Neural cell (in vitro differentiated cells): ENCODE measurements at regions not wholly inside any gene's neighbourhood (a gene's known extent, or its start where the extent isn't known, plus 50 kb on each side); places are given as distances from the start of the nearest gene placed in this dataset.

Experiments
- H2AFZ ChIP-seq: fragments of 200-600, 300-800 bp; sonication (generic), shearing (Covaris generic); 2 replicates; pipeline ENCODE4 v1.6.0; 2014; ENCODE audit warnings: low read depth, mild to moderate bottlenecking, antibody characterized with exemption, low read length, moderate library complexity
- H3F3A ChIP-seq: fragments of 200-600 bp; shearing (Covaris generic); 2 replicates; pipeline ENCODE4 v1.6.1; 2016; ENCODE audit warnings: mild to moderate bottlenecking, moderate library complexity, mixed read lengths, antibody characterized with exemption, low read length; ENCODE audit not compliant: insufficient read depth, poor library complexity, severe bottlenecking
- H3K27ac ChIP-seq: fragments of 200-600, 300-800 bp; sonication (generic), shearing (Covaris generic); 2 replicates; pipeline ENCODE4 v1.5.1; 2014; ENCODE audit warnings: mild to moderate bottlenecking, low read length, moderate library complexity
- H3K27me3 ChIP-seq: fragments of 300-800, 200-600 bp; sonication (generic), shearing (Covaris generic); 2 replicates; pipeline ENCODE4 v1.6.0; 2014; ENCODE audit warnings: mild to moderate bottlenecking, low read depth, low read length, moderate library complexity; ENCODE audit not compliant: insufficient read depth
- H3K36me3 ChIP-seq: fragments of 300-800, 200-600 bp; sonication (generic), shearing (Covaris generic); 2 replicates; pipeline ENCODE4 v1.5.1; 2014; ENCODE audit warnings: mild to moderate bottlenecking, antibody characterized with exemption, low read length, moderate library complexity; ENCODE audit not compliant: insufficient read depth
- H3K4me2 ChIP-seq: fragments of 300-800, 200-600 bp; sonication (generic), shearing (Covaris generic); 2 replicates; pipeline ENCODE4 v1.6.0; 2014; ENCODE audit warnings: mild to moderate bottlenecking, low read length
- H3K4me3 ChIP-seq: fragments of 300-800, 200-600 bp; sonication (generic), shearing (Covaris generic); 2 replicates; pipeline ENCODE4 v1.5.1; 2014; ENCODE audit warnings: mild to moderate bottlenecking, low read length, moderate library complexity
- H3K79me2 ChIP-seq: fragments of 200-600 bp; shearing (Covaris generic); replicated peaks from 2 replicates; pipeline ENCODE4 v1.6.0; 2014; ENCODE audit warnings: mild to moderate bottlenecking, low read length, moderate library complexity; ENCODE audit not compliant: insufficient read depth
- H3K9ac ChIP-seq: fragments of 300-800, 200-600 bp; sonication (generic), shearing (Covaris generic); 2 replicates; pipeline ENCODE4 v1.6.1; 2016; ENCODE audit warnings: mild to moderate bottlenecking, low read length, mixed read lengths
- H3K9me2 ChIP-seq: fragments of 200-600 bp; shearing (Covaris generic); 2 replicates; pipeline ENCODE4 v1.6.1; 2016; ENCODE audit warnings: mild to moderate bottlenecking, low read length, mixed read lengths; ENCODE audit not compliant: insufficient read depth
- H3K9me3 ChIP-seq: fragments of 200-600, 300-800 bp; sonication (generic), shearing (Covaris generic); 2 replicates; pipeline ENCODE4 v1.6.1; 2016; ENCODE audit warnings: mild to moderate bottlenecking, mixed run types, low read length, moderate library complexity, mixed read lengths
- H4K20me1 ChIP-seq: fragments of 200-600 bp; shearing (Covaris generic); 2 replicates; pipeline ENCODE4 v1.6.1; 2016; ENCODE audit warnings: mild to moderate bottlenecking, mixed run types; ENCODE audit not compliant: insufficient read depth
- EP300 ChIP-seq: fragments of 450-650 bp; conservative IDR thresholded peaks from 2 replicates; pipeline ENCODE4 v1.6.1; 2014; ENCODE audit warnings: antibody characterized with exemption, mild to moderate bottlenecking, moderate library complexity; ENCODE audit not compliant: poor library complexity, severe bottlenecking
- EZH2 ChIP-seq: fragments of 200-600, 300-800 bp; shearing (Covaris generic), sonication (generic); IDR thresholded peaks from 2 replicates; pipeline ENCODE4 v1.6.1; 2014; ENCODE audit warnings: antibody characterized with exemption, low read length, borderline replicate concordance, mild to moderate bottlenecking; ENCODE audit not compliant: insufficient read depth, poor library complexity, severe bottlenecking
- MXI1 ChIP-seq: fragments of 450-650 bp; conservative IDR thresholded peaks from 2 replicates; pipeline ENCODE4 v1.6.1; 2014; ENCODE audit warnings: antibody characterized with exemption, mild to moderate bottlenecking; ENCODE audit not compliant: poor library complexity, severe bottlenecking
- POLR2AphosphoS5 ChIP-seq: IDR thresholded peaks from 2 replicates; pipeline ENCODE4 v1.6.1; 2012
- RAD21 ChIP-seq: fragments of 450-650 bp; conservative IDR thresholded peaks from 2 replicates; pipeline ENCODE4 v1.6.1; 2014; ENCODE audit warnings: antibody characterized with exemption, mild to moderate bottlenecking, moderate library complexity
- SMC3 ChIP-seq: fragments of 450-650 bp; conservative IDR thresholded peaks from 2 replicates; pipeline ENCODE4 v1.6.1; 2014; ENCODE audit warnings: antibody characterized with exemption, mild to moderate bottlenecking, moderate library complexity; ENCODE audit not compliant: poor library complexity
- TAF1 ChIP-seq: IDR thresholded peaks from 2 replicates; pipeline ENCODE4 v1.6.1; 2012; ENCODE audit warnings: low read depth
- TF ChIP-seq, protein P1 (sequence below): fragments of 450-650 bp; IDR thresholded peaks from 2 replicates; pipeline ENCODE4 v1.5.1; 2014; ENCODE audit warnings: antibody characterized with exemption, mild to moderate bottlenecking, moderate library complexity; ENCODE audit not compliant: poor library complexity, severe bottlenecking
- TF ChIP-seq, protein P2 (sequence below): IDR thresholded peaks from 2 replicates; pipeline ENCODE4 v1.6.1; 2012; ENCODE audit warnings: borderline replicate concordance

- Histone ChIP-seq H2AFZ (no peak overlapping the region), H3K9ac (no peak overlapping the region), H3K9me2 (no peaks in the 10 kb centered on the region), H3K27me3 (no peaks in the 10 kb centered on the region), H3F3A (no peaks in the 10 kb centered on the region), H3K9me3 (no peaks in the 10 kb centered on the region), H3K4me2 (no peak overlapping the region), H3K79me2 (no peaks in the 10 kb centered on the region), H3K4me3 (no peak overlapping the region), H3K27ac (no peak overlapping the region), H3K36me3 (no peaks in the 10 kb centered on the region), H4K20me1 (no peaks in the 10 kb centered on the region)
- TF ChIP-seq RAD21 (no peak), EZH2 (no peak), TAF1 (no peak), MXI1 (no peak), SMC3 (no peak), EP300 (no peak), POLR2AphosphoS5 (no peak)
- TF ChIP-seq, protein P1, sequence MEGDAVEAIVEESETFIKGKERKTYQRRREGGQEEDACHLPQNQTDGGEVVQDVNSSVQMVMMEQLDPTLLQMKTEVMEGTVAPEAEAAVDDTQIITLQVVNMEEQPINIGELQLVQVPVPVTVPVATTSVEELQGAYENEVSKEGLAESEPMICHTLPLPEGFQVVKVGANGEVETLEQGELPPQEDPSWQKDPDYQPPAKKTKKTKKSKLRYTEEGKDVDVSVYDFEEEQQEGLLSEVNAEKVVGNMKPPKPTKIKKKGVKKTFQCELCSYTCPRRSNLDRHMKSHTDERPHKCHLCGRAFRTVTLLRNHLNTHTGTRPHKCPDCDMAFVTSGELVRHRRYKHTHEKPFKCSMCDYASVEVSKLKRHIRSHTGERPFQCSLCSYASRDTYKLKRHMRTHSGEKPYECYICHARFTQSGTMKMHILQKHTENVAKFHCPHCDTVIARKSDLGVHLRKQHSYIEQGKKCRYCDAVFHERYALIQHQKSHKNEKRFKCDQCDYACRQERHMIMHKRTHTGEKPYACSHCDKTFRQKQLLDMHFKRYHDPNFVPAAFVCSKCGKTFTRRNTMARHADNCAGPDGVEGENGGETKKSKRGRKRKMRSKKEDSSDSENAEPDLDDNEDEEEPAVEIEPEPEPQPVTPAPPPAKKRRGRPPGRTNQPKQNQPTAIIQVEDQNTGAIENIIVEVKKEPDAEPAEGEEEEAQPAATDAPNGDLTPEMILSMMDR: no peak
- TF ChIP-seq, protein P2, sequence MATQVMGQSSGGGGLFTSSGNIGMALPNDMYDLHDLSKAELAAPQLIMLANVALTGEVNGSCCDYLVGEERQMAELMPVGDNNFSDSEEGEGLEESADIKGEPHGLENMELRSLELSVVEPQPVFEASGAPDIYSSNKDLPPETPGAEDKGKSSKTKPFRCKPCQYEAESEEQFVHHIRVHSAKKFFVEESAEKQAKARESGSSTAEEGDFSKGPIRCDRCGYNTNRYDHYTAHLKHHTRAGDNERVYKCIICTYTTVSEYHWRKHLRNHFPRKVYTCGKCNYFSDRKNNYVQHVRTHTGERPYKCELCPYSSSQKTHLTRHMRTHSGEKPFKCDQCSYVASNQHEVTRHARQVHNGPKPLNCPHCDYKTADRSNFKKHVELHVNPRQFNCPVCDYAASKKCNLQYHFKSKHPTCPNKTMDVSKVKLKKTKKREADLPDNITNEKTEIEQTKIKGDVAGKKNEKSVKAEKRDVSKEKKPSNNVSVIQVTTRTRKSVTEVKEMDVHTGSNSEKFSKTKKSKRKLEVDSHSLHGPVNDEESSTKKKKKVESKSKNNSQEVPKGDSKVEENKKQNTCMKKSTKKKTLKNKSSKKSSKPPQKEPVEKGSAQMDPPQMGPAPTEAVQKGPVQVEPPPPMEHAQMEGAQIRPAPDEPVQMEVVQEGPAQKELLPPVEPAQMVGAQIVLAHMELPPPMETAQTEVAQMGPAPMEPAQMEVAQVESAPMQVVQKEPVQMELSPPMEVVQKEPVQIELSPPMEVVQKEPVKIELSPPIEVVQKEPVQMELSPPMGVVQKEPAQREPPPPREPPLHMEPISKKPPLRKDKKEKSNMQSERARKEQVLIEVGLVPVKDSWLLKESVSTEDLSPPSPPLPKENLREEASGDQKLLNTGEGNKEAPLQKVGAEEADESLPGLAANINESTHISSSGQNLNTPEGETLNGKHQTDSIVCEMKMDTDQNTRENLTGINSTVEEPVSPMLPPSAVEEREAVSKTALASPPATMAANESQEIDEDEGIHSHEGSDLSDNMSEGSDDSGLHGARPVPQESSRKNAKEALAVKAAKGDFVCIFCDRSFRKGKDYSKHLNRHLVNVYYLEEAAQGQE: no peak
Observed at GRCh38 chrX:21168401-21169160, 205.6 kb upstream of the CNKSR2 start.

GRCh38 chrX:21171181-21171580 lies 203.0 kb upstream of the CNKSR2 start:
- TF ChIP-seq MXI1: no peak
- no peak for TF ChIP-seq RAD21
- TF ChIP-seq TAF1: no peak
- no peak for TF ChIP-seq EZH2
- TF ChIP-seq, protein P1: no peak
- TF ChIP-seq, protein P2: no peak
- TF ChIP-seq EP300: no peak
- TF ChIP-seq POLR2AphosphoS5: no peak
- no peak for TF ChIP-seq SMC3
- H3F3A ChIP-seq: no peaks in the 10 kb centered on the region
- H3K9me2 ChIP-seq: no peaks in the 10 kb centered on the region
- H3K27ac ChIP-seq: no peak overlapping the region
- no peak overlapping the region for H3K4me3 ChIP-seq
- no peaks in the 10 kb centered on the region for H3K36me3 ChIP-seq
- H4K20me1 ChIP-seq: no peaks in the 10 kb centered on the region
- H3K4me2 ChIP-seq: no peak overlapping the region
- no peaks in the 10 kb centered on the region for H3K79me2 ChIP-seq
- no peak overlapping the region for H3K9ac ChIP-seq
- H2AFZ ChIP-seq: no peak overlapping the region
- no peaks in the 10 kb centered on the region for H3K27me3 ChIP-seq
- H3K9me3 ChIP-seq: no peaks in the 10 kb centered on the region
